MM.1S (cell line): ENCODE measurements at regions not wholly inside any gene's neighbourhood (a gene's known extent, or its start where the extent isn't known, plus 50 kb on each side); places are given as distances from the start of the nearest gene placed in this dataset.

Source experiments
- DNase-seq: peaks from one replicate; pipeline ENCODE4 v3.0.0-alpha.2; 2015
- H2AFZ ChIP-seq: fragments of 300-600 bp; sonication (generic); 2 replicates; pipeline ENCODE4 v1.6.0; 2016; ENCODE audit warnings: antibody characterized with exemption, low read length
- H3F3A ChIP-seq: fragments of 300-600 bp; sonication (generic); 2 replicates; pipeline ENCODE4 v1.6.1; 2016; ENCODE audit warnings: mild to moderate bottlenecking, antibody characterized with exemption, low read length, moderate library complexity, mixed read lengths; ENCODE audit not compliant: insufficient read depth
- H3K27ac ChIP-seq: fragments of 300-600 bp; sonication (generic); 2 replicates; pipeline ENCODE4 v1.5.1; 2016; ENCODE audit warnings: mild to moderate bottlenecking, low read length
- H3K27me3 ChIP-seq: fragments of 300-600 bp; sonication (generic); replicated peaks from 2 replicates; pipeline ENCODE4 v1.6.0; 2016; ENCODE audit warnings: low read length; ENCODE audit not compliant: insufficient read depth
- H3K36me3 ChIP-seq: fragments of 300-600 bp; sonication (generic); replicated peaks from 2 replicates; pipeline ENCODE4 v1.6.1; 2016; ENCODE audit warnings: mild to moderate bottlenecking, low read length, mixed read lengths; ENCODE audit not compliant: insufficient read depth
- H3K4me1 ChIP-seq: fragments of 300-600 bp; sonication (generic); 2 replicates; pipeline ENCODE4 v1.6.1; 2016; ENCODE audit warnings: low read length, mixed read lengths
- H3K4me2 ChIP-seq: fragments of 300-600 bp; sonication (generic); 2 replicates; pipeline ENCODE4 v1.6.0; 2016; ENCODE audit warnings: low read depth, low read length
- H3K4me3 ChIP-seq: fragments of 300-600 bp; sonication (generic); 2 replicates; pipeline ENCODE4 v1.5.1; 2016; ENCODE audit warnings: low read length, mixed read lengths
- H3K79me2 ChIP-seq: fragments of 300-600 bp; sonication (generic); 2 replicates; pipeline ENCODE4 v1.6.1; 2016; ENCODE audit warnings: mixed run types, low read length, mixed read lengths
- H3K9ac ChIP-seq: fragments of 300-600 bp; sonication (generic); 2 replicates; pipeline ENCODE4 v1.6.1; 2016; ENCODE audit warnings: low read length, mixed read lengths
- H3K9me2 ChIP-seq: fragments of 300-600 bp; sonication (generic); replicated peaks from 2 replicates; pipeline ENCODE4 v1.6.1; 2016; ENCODE audit warnings: mild to moderate bottlenecking, low read length, mixed read lengths; ENCODE audit not compliant: insufficient read depth
- H3K9me3 ChIP-seq: fragments of 300-600 bp; sonication (generic); replicated peaks from 2 replicates; pipeline ENCODE4 v1.6.1; 2016; ENCODE audit warnings: mild to moderate bottlenecking, low read length, mixed read lengths; ENCODE audit not compliant: insufficient read depth
- H4K20me1 ChIP-seq: fragments of 300-600 bp; sonication (generic); 2 replicates; pipeline ENCODE4 v1.6.1; 2016; ENCODE audit warnings: mild to moderate bottlenecking, low read length, moderate library complexity, mixed read lengths; ENCODE audit not compliant: insufficient read depth
- CTCF ChIP-seq: fragments of 300-600 bp; sonication (generic); IDR thresholded peaks from 2 replicates; pipeline ENCODE4 v1.5.1; 2016; ENCODE audit warnings: antibody characterized with exemption, low read length, mixed read lengths
- EZH2 ChIP-seq: fragments of 300-600 bp; sonication (generic); optimal IDR thresholded peaks from 2 replicates; pipeline ENCODE3; 2017; ENCODE audit warnings: low read depth, mild to moderate bottlenecking, antibody characterized with exemption, low read length, mixed read lengths
- EZH2phosphoT487 ChIP-seq: fragments of 300-600 bp; sonication (generic); IDR thresholded peaks from 2 replicates; pipeline ENCODE4 v1.6.1; 2018; ENCODE audit warnings: antibody characterized with exemption, low read length

- Histone ChIP-seq H3K36me3 (no peaks in the 10 kb centered on the region), H3K27me3 (no peaks in the 10 kb centered on the region), H3K4me3 (no peak overlapping the region), H3K4me1 (peaks cover 53% of the 10 kb centered on the region), H3K4me2 (peak overlapping the region; percentile 14; the same call in 1 of the 2 replicates), H2AFZ (peak overlapping the region; percentile 0; the same call in 1 of the 2 replicates), H3F3A (peaks cover 19% of the 10 kb centered on the region), H3K79me2 (no peaks in the 10 kb centered on the region), H4K20me1 (no peaks in the 10 kb centered on the region), H3K27ac (no peak overlapping the region), H3K9me2 (no peaks in the 10 kb centered on the region), H3K9me3 (no peaks in the 10 kb centered on the region), H3K9ac (no peak overlapping the region)
- peak; percentile 6 for DNase-seq
- no peak for TF ChIP-seq CTCF
- no peak for TF ChIP-seq EZH2phosphoT487
- no peak for TF ChIP-seq EZH2
These were observed 100.3 kb upstream of the SGIP1 start for GRCh38 chr1:66433611-66434010.

GRCh38 chr1:66434096-66434495 lies 99.9 kb upstream of the SGIP1 start:
- no peaks in the 10 kb centered on the region for H3K9me3 ChIP-seq
- H3K4me1 ChIP-seq: peaks cover 58% of the 10 kb centered on the region
- H3K4me2 ChIP-seq: no peak overlapping the region
- no peaks in the 10 kb centered on the region for H3K36me3 ChIP-seq
- TF ChIP-seq CTCF: no peak
- TF ChIP-seq EZH2phosphoT487: no peak
- TF ChIP-seq EZH2: no peak
- no peak overlapping the region for H3K4me3 ChIP-seq
- no peaks in the 10 kb centered on the region for H4K20me1 ChIP-seq
- H3K27ac ChIP-seq: no peak overlapping the region
- H3K9ac ChIP-seq: no peak overlapping the region
- peak; percentile 2 for DNase-seq
- no peaks in the 10 kb centered on the region for H3K27me3 ChIP-seq
- H3K9me2 ChIP-seq: no peaks in the 10 kb centered on the region
- H3F3A ChIP-seq: peaks cover 19% of the 10 kb centered on the region
- no peaks in the 10 kb centered on the region for H3K79me2 ChIP-seq
- H2AFZ ChIP-seq: no peak overlapping the region

- Histone ChIP-seq H3K36me3 (no peaks in the 10 kb centered on the region), H3K9me2 (no peaks in the 10 kb centered on the region), H3F3A (peaks cover 14% of the 10 kb centered on the region), H3K27ac (no peak overlapping the region), H3K79me2 (no peaks in the 10 kb centered on the region), H3K4me2 (no peak overlapping the region), H3K4me3 (no peak overlapping the region), H4K20me1 (no peaks in the 10 kb centered on the region), H3K9me3 (no peaks in the 10 kb centered on the region), H3K9ac (no peak overlapping the region), H3K27me3 (no peaks in the 10 kb centered on the region), H2AFZ (no peak overlapping the region), H3K4me1 (peaks cover 66% of the 10 kb centered on the region)
- peak; percentile 5 for DNase-seq
- TF ChIP-seq EZH2phosphoT487 (no peak), EZH2 (no peak), CTCF (no peak)
These were observed 98.4 kb upstream of the SGIP1 start for GRCh38 chr1:66435541-66435940.
